OCI-LY1 (cell line): ENCODE measurements at regions not wholly inside any gene's neighbourhood (a gene's known extent, or its start where the extent isn't known, plus 50 kb on each side); places are given as distances from the start of the nearest gene placed in this dataset.

Source experiments
- CTCF ChIP-seq: fragments of 200-600 bp; sonication (generic), shearing (Covaris generic); IDR thresholded peaks from 2 replicates; pipeline ENCODE4 v1.5.1; 2017; ENCODE audit warnings: mild to moderate bottlenecking, antibody characterized with exemption, low read length, moderate library complexity, mixed read lengths
- EZH2 ChIP-seq: fragments of 200-600 bp; sonication (generic), shearing (Covaris generic); IDR thresholded peaks from 2 replicates; pipeline ENCODE4 v1.8.0; 2017; ENCODE audit warnings: borderline replicate concordance, mixed run types, mild to moderate bottlenecking, antibody characterized with exemption, low read length, moderate library complexity, mixed read lengths

- TF ChIP-seq CTCF (no peak), EZH2 (no peak)
Observed at GRCh38 chr20:63098195-63098810, 91.5 kb upstream of the BHLHE23 start.
